GM21367 (cell line): ENCODE measurements at regions not wholly inside any gene's neighbourhood (a gene's known extent, or its start where the extent isn't known, plus 50 kb on each side); places are given as distances from the start of the nearest gene placed in this dataset.
"Not testable (repeated sequence)": the region's sequence is repeated elsewhere in the genome, so short reads cannot be mapped to it uniquely, and the experiment has no call there.

Experiments
- ATAC-seq: cut with Tn5 transposase; IDR thresholded peaks from one replicate; pipeline ENCODE4 v1.9.1; 2021; ENCODE audit not compliant: unreplicated experiment

DNA sequence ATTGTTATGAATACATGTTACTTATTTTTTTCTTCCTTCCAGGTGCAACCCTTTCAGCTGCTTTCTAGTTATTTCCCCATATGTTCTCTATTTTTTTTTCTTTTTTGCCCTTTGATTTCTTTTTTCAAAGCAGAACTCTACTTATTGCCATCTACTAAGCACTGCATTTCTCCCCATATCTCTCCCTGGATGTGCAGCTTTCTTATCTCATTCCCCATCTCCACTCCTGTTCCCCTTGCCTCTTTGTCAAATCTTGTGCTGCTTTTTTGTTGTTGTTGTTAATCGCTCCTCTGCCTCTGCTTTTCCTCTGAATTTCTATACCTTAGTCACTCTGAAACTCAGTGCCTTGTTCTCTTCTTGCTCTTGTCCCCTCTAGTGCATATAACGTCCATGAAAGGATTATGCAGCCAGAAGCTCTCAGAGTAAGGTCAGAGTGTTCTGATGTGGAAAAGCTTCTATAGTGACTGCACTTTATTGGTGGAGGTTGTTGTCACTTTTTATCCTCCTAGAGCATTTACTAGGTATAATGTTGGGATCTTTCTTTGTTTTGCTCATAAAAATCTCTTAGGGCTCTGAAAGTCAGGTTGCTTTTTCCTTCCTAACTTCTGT lies 51.1 kb upstream of the JADE1 start:
- no peak for ATAC-seq

GRCh38 chr4:128757712-128758111 lies 51.8 kb upstream of the JADE1 start:
- ATAC-seq: no peak

DNA sequence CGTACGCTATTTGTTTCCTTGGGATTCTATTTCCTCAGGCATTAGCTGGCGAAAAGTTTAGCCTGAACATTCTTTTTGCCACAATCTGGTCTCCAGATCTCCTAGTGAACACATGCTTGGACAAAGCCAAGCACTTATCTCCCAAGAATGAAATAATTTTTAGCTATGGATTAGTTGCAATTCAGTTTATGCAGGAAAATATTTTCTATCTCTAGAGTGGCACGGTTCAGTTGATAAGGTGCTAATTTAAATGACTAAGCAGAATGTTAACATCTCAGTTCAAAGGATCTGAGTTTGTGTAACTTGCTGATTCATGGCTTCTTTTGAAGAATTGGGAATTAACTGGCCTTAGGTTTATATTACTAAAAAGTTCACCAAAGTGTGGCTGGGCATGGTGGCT lies 58.1 kb upstream of the JADE1 start:
- no peak for ATAC-seq

DNA sequence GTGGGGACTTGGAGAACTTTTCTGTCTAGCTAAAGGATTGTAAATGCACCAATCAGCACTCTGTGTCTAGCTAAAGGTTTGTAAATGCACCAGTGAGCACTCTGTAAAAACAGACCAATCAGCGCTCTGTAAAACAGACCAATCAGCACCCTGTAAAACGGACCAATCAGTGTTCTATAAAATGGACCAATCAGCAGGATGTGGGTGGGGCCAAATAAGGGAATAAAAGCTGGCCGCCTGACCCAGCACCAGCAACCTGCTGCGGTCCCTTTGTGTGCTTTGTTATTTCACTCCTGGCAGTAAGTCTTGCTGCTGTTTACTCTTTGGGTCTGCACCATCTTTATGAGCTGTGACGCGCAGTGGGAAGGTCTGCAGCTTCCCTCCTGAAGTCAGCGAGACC lies 67.8 kb upstream of the JADE1 start:
- not testable (repeated sequence) for ATAC-seq

- no peak for ATAC-seq
Observed at GRCh38 chr4:128737098-128737513, 72.4 kb upstream of the JADE1 start.

DNA sequence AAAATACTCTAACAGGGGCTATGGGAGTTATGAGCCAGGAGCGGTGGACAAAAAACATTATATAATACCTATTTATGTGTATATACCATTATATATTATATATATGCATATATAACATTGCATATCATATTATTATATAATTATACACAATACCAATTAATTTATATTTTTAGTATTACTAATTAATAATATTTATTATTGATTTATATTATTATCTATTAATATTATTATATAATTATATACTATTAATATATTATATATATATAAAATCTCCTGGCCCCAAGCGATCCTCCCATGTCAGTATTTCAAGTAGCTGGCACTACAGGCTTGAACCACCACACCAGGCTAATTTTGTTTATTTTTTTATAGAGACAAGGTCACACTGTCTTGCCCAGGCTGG lies 73.8 kb upstream of the JADE1 start:
- ATAC-seq: no peak

DNA sequence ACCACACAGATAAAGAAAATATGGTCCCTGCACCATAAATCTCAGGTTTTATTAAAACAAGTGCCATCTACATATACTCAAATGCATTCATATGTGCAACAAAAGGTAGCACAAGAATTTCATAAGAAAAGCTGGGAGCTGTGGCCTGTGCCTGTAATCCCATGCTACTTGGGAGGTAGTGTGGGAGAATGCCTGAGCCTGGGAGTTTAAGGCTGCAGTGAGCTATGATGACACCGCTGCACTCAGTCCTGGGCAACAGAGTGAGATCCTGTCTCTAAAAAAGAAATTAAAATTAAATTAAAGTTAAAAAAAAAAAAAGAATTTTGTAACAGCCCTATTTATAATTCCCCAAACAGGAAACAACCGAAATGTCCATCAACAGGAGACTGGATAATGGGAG lies 81.3 kb upstream of the JADE1 start:
- no peak for ATAC-seq

DNA sequence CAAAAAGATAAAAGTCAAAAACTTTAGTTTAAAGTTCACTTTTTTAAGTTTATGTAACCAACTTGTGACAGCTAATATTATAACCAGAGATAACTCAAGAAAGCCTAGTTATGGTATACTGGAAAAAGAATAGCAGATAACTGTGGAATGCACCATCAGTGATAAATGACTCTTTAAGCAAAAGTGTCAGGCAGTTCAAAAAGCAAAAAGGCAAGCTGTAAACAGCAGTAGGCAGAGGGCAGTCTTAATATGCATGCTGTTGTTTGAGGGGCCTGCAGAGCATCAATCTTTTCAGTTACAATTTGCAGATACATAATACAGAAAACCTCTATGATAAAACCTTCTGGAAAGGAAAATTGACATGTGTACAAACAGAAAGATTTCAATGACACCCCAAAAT lies 81.8 kb upstream of the JADE1 start:
- ATAC-seq: no peak

GRCh38 chr4:128725405-128726055 lies 84.0 kb upstream of the JADE1 start:
- no peak for ATAC-seq

DNA sequence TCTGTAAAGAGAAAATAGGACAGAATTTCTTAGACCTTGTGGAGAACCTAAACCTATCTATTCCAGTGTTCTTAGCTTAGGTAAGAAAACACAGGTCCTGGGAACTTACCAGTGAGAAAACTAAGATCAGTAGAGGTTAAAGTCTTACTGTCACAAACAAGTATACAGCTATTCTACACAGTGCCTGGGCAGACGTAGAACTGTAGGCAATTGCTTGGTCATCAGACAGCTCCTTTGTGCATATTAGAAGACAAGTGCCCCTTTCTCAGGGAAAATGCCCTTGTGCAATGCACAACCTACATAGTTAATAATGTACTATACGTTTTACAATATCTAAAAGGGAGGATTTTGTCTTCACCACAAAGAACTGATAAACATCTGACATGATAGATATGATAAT lies 86.6 kb upstream of the JADE1 start:
- no peak for ATAC-seq

- no peak for ATAC-seq
Observed at GRCh38 chr4:128721896-128722295, 87.6 kb upstream of the JADE1 start.

DNA sequence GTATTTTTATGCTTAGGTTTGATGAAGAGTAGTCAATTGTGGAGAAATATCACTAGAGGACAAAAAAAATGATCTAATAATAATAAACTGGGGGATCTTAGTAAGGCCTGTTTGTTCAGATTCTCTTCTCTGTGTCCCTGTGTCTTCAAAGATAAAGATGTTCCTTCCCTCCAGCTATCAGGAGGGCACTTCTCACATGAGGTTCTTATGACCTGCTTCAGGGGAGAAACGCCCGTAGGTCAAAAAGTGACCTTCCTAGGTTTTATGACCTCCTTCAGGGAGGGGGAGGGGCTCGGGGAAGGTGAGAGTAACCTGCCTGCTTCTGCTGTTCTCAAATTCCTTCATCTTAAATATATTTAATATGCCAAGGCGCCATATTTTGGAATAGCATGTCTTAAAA lies 89.2 kb upstream of the JADE1 start:
- ATAC-seq: no peak

GRCh38 chr4:128718768-128719167 lies 90.7 kb upstream of the JADE1 start:
- no peak for ATAC-seq

GRCh38 chr4:128716338-128716737 lies 93.2 kb upstream of the JADE1 start:
- ATAC-seq: no peak

DNA sequence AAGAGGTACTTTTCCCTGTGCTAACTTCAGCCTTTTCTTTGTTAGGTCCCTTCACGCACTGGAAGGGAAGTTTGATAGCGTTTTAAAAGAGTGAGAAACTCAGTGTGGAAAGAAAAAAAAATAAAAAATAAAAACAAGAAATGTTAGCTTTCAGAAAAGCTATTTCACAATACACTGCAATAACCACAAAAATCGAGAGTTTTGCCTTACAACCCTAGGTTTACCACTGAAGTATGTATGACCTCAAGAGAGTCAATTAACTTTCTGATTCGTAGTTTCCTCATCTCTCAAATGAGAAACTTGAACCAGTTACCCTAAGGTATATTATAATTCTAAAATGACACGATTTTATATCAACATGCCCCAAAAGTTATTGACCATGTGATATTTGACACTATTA lies 93.9 kb upstream of the JADE1 start:
- ATAC-seq: no peak

GRCh38 chr4:128711361-128711760 lies 98.1 kb upstream of the JADE1 start:
- ATAC-seq: no peak

DNA sequence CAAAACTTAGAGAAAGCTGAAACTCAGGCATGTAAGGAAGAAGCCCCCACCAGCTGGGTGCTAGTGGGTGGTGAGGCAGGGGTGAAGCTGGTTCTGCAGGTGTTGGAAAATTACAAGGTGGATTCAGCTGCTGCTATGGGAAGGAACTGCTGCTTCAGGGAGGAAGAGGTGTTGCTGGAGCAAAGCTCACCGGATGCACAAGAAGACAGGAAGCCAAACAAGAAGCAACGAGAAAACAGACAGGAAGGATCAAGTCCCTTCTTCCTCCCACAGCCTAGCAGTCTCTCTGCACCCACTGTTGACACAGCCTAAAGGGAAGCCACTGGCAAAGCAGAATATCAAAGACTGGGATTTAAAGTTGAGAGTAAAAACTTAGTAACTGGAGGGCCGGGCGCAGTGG lies 100.2 kb upstream of the JADE1 start:
- no peak for ATAC-seq

DNA sequence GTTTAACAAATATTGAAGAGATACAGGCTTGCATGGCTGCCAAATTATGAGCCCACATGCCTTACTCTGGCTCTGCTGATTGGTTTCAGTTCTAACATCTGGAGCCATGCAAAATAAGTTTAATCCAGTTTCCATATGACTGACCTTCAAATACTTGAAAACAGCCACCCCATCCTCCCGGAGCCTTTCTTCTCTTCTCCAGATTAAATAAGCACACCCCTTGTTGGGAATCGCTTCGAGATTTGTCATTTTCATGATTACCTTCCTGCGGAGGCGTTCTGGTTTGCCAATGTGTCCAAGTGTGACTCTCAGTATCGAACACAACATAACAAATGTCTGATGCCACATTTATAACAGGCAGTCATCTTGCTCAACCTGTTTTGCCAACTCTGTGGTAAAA lies 101.6 kb upstream of the JADE1 start:
- ATAC-seq: no peak

DNA sequence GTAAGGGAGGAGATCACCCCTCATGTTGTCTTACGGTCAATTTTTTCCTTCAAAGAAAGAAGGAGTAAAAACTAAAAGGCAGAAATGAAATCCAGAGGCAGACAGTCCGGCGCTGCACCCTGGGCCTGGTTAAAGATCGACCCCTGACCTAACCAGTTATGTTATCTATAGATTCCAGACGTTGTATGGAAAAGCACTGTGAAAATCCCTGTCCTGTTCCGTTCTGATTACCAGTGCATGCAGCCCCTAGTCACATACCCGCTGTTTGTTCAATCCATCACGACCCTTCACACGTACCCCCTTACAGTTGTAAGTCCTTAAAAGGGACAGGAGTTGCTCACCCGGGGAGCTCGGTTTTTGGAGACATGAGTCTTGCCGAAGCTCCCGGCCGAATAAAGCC lies 105.6 kb upstream of the JADE1 start:
- ATAC-seq: no peak

GRCh38 chr4:128700659-128701350 lies 108.7 kb upstream of the JADE1 start:
- no peak for ATAC-seq

- no peak for ATAC-seq
Observed at GRCh38 chr4:128698386-128698785, 111.1 kb upstream of the JADE1 start.

DNA sequence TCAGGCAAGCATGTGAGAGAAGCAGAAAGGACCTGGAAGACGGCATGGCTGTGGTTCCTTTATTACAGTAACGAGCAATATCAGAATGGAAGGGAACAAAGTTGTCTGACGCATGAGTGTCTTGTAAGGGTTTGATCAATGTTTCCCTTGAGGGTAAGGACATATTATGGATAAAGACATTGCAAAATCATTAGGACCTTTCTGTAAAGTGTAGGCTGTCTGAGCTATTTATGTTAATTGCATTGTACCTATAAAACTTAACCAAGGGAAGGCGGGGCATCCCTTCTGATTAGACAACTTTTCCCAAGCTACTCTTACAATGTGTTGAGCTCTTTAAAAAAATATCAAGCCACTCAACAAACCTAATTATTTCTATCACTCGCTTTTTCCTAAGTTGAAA lies 112.2 kb upstream of the JADE1 start:
- no peak for ATAC-seq

DNA sequence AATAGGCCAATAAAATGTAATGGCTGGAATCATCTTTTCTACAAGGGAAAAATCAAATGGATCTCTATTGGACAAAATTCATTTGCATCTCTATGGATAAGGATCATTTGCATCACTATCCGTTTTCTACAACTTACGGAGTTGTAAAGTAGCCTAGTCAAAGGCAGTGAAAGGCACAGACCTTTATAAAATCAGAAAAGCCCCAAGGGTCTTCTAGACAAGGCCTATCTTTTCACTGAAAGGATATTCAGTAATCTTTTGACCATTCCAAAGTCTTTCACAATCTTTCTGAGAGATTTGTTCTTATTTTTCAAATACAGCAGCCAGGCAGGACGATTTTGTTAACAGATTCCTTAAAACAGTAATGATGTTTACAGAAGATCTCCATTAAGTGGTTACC lies 119.5 kb upstream of the JADE1 start:
- no peak for ATAC-seq
